Ishikawa (cell line): ENCODE measurements at regions not wholly inside any gene's neighbourhood (a gene's known extent, or its start where the extent isn't known, plus 50 kb on each side); places are given as distances from the start of the nearest gene placed in this dataset.

Source experiments
- CEBPB ChIP-seq: IDR thresholded peaks from 2 replicates; pipeline ENCODE4 v1.6.1; 2012
- CREB1 ChIP-seq: IDR thresholded peaks from 2 replicates; pipeline ENCODE4 v1.6.1; 2012; ENCODE audit warnings: low read depth
- EGR1 ChIP-seq: IDR thresholded peaks from 2 replicates; pipeline ENCODE4 v1.6.1; 2012
- EP300 ChIP-seq: IDR thresholded peaks from 2 replicates; pipeline ENCODE4 v1.6.1; 2012; ENCODE audit warnings: borderline replicate concordance
- FOXM1 ChIP-seq: IDR thresholded peaks from 2 replicates; pipeline ENCODE4 v1.6.1; 2012; ENCODE audit warnings: low read depth, borderline replicate concordance
- NFIC ChIP-seq: IDR thresholded peaks from 2 replicates; pipeline ENCODE4 v1.6.1; 2012
- RAD21 ChIP-seq: IDR thresholded peaks from 2 replicates; pipeline ENCODE4 v1.6.1; 2012; ENCODE audit warnings: low read depth
- TAF1 ChIP-seq: IDR thresholded peaks from 2 replicates; pipeline ENCODE4 v1.6.1; 2012; ENCODE audit warnings: low read depth, mild to moderate bottlenecking
- TCF12 ChIP-seq: IDR thresholded peaks from 2 replicates; pipeline ENCODE4 v1.6.1; 2012; ENCODE audit warnings: low read depth
- TEAD4 ChIP-seq: IDR thresholded peaks from 2 replicates; pipeline ENCODE4 v1.6.1; 2012
- YY1 ChIP-seq: IDR thresholded peaks from 2 replicates; pipeline ENCODE4 v1.6.1; 2012; ENCODE audit warnings: low read depth
- ZBTB7A ChIP-seq: IDR thresholded peaks from 2 replicates; pipeline ENCODE4 v1.6.1; 2012; ENCODE audit warnings: low read depth
- TF ChIP-seq, protein P1 (sequence below): IDR thresholded peaks from 2 replicates; pipeline ENCODE4 v1.6.1; 2012
- TF ChIP-seq, protein P2 (sequence below): IDR thresholded peaks from 2 replicates; pipeline ENCODE4 v1.6.1; 2012; ENCODE audit warnings: low read depth, mild to moderate bottlenecking
- TF ChIP-seq, protein P3 (sequence below): IDR thresholded peaks from 2 replicates; pipeline ENCODE4 v1.6.1; 2012

DNA sequence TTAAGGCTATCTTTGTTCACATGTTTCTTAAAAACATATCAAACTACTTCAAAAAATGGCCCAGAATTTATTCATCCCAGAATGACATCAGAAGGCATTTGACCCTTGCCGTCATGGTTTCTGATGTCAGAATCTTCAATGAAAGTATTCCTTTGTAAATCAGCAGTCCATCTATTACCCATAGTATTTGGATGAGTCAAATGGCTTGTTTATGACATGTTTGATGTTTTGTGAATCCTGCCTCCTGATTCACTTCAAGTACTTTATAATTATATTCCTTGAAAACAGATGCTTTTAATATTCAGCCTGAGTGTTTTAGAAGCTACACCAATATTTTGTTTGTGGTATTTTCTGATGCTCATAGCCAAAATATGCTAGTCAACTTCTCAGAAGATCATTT, 200.8 kb upstream of the MEF2C start:
- TF ChIP-seq, protein P1, sequence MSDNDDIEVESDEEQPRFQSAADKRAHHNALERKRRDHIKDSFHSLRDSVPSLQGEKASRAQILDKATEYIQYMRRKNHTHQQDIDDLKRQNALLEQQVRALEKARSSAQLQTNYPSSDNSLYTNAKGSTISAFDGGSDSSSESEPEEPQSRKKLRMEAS: no peak
- TF ChIP-seq, protein P2, sequence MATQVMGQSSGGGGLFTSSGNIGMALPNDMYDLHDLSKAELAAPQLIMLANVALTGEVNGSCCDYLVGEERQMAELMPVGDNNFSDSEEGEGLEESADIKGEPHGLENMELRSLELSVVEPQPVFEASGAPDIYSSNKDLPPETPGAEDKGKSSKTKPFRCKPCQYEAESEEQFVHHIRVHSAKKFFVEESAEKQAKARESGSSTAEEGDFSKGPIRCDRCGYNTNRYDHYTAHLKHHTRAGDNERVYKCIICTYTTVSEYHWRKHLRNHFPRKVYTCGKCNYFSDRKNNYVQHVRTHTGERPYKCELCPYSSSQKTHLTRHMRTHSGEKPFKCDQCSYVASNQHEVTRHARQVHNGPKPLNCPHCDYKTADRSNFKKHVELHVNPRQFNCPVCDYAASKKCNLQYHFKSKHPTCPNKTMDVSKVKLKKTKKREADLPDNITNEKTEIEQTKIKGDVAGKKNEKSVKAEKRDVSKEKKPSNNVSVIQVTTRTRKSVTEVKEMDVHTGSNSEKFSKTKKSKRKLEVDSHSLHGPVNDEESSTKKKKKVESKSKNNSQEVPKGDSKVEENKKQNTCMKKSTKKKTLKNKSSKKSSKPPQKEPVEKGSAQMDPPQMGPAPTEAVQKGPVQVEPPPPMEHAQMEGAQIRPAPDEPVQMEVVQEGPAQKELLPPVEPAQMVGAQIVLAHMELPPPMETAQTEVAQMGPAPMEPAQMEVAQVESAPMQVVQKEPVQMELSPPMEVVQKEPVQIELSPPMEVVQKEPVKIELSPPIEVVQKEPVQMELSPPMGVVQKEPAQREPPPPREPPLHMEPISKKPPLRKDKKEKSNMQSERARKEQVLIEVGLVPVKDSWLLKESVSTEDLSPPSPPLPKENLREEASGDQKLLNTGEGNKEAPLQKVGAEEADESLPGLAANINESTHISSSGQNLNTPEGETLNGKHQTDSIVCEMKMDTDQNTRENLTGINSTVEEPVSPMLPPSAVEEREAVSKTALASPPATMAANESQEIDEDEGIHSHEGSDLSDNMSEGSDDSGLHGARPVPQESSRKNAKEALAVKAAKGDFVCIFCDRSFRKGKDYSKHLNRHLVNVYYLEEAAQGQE: no peak
- TF ChIP-seq TAF1: no peak

DNA sequence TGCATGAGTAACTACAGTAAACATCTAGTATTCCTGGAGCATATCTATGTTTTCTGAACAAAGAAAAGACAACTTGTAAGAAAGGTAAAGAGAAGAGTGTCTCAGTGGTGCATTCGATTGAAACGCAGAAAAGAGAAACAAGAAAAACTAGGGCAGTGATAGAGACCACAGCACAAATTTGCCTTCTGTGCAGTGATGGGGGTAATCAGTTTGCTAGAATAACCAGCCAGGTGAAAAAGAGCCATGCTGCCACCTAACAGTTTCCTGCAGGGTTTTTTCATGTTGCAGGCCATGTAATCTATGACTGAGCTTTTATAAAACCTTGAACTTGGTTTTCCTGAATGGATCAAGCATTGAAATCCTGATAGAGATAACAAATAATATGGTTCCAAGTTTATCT, 198.4 kb upstream of the MEF2C start:
- TF ChIP-seq TCF12 (no peak), CREB1 (no peak), FOXM1 (no peak), TAF1 (no peak), YY1 (no peak), TEAD4 (no peak), CEBPB (no peak), EP300 (no peak), RAD21 (no peak), EGR1 (no peak), ZBTB7A (no peak), NFIC (no peak)
- TF ChIP-seq, protein P3, sequence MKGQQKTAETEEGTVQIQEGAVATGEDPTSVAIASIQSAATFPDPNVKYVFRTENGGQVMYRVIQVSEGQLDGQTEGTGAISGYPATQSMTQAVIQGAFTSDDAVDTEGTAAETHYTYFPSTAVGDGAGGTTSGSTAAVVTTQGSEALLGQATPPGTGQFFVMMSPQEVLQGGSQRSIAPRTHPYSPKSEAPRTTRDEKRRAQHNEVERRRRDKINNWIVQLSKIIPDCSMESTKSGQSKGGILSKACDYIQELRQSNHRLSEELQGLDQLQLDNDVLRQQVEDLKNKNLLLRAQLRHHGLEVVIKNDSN: no peak
- TF ChIP-seq, protein P1: no peak
- TF ChIP-seq, protein P2: no peak

DNA sequence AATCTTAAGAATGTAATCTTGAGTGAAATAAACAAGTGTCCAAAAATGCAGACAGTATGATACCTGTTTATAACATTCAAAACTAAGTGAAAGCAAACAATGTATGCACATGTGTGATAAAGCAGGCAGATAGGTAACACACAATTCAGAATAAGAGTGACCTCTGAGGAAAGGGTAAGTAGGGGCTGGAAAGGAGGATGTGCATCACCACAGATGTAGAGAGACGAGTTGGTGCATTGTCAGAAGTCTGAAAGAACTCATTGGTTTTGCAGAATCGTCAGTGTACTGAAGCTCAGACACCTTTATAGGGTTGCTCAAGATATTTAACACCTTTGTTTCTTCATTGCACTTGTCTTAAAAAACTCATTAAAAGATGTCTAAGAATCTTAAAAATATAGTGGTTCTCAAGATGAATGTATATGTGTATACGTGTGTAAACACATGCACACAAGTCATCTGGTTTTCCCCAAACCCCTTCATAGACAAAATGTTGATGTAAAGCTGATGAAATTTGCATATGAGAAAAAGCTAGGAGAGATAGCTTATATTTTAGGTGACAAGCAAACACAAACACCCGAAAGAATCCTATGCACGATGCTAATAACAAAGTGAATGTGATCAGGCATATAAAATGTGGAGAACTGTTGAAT, 197.6 kb upstream of the MEF2C start:
- no peak for TF ChIP-seq NFIC
- no peak for TF ChIP-seq EP300
- TF ChIP-seq, protein P1: no peak
- TF ChIP-seq, protein P3: no peak
- no peak for TF ChIP-seq RAD21
- TF ChIP-seq TEAD4: no peak
- TF ChIP-seq CEBPB: no peak
- TF ChIP-seq ZBTB7A: no peak
- TF ChIP-seq, protein P2: no peak
- TF ChIP-seq CREB1: no peak
- no peak for TF ChIP-seq FOXM1
- TF ChIP-seq EGR1: no peak
- TF ChIP-seq YY1: no peak
- TF ChIP-seq TAF1: no peak

DNA sequence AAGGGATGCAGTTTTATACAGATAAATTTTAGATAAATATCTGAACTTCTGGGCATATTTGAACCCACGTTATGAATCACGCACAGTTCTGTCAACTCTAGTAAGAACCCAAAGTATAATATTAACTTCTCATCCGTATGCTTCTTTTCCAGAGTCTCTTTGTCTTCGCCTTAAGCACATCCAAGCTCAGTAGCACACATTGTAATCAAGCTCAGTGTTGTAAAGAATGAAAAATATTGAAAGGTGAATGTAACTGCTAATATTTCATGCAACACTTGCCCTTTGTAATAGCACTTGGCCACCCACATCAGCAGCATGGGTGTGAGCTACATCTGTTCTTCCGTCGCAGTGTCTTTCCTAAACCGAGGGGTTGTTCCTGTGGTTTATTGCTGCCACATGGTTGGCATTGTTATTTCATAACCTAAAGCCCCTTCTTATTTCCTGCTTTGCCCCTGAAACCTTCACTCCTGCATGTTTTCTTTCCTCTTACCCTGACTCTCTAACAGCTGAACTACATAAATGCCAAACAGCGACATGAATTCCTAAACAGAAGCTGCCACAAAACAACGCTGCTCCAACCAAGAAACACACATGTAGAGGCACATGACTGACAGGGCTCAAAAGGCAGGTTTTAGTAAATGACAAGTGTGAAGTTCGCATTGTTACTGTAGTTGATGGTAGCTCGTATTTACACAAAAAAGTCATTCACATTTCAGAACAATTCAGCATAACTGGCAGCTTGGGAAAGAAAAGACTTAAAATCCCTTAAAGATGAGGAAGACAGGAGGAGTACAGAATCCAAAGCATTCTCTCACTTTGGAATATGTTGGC, 190.1 kb upstream of the MEF2C start:
- no peak for TF ChIP-seq TAF1
- TF ChIP-seq, protein P2: no peak
- no peak for TF ChIP-seq YY1
- TF ChIP-seq, protein P1: no peak
- TF ChIP-seq NFIC: no peak
- TF ChIP-seq FOXM1: no peak
- TF ChIP-seq EP300: no peak
- no peak for TF ChIP-seq CEBPB
- TF ChIP-seq TCF12: no peak
- TF ChIP-seq EGR1: no peak
- no peak for TF ChIP-seq TEAD4
- TF ChIP-seq, protein P3: no peak
- no peak for TF ChIP-seq CREB1
- no peak for TF ChIP-seq RAD21
- TF ChIP-seq ZBTB7A: no peak
